HL-60 (cell line): ENCODE measurements at regions not wholly inside any gene's neighbourhood (a gene's known extent, or its start where the extent isn't known, plus 50 kb on each side); places are given as distances from the start of the nearest gene placed in this dataset.

Source experiments
- GABPA ChIP-seq: IDR thresholded peaks from 2 replicates; pipeline ENCODE4 v1.6.1; 2012; ENCODE audit warnings: low read depth
- POLR2AphosphoS5 ChIP-seq: IDR thresholded peaks from 2 replicates; pipeline ENCODE4 v1.6.1; 2012; ENCODE audit warnings: low read depth
- TF ChIP-seq, protein P1 (sequence below): IDR thresholded peaks from one replicate; pipeline ENCODE4 v1.5.1; 2011; ENCODE audit warnings: low read length, control low read depth, inconsistent platforms; ENCODE audit not compliant: insufficient read depth

DNA sequence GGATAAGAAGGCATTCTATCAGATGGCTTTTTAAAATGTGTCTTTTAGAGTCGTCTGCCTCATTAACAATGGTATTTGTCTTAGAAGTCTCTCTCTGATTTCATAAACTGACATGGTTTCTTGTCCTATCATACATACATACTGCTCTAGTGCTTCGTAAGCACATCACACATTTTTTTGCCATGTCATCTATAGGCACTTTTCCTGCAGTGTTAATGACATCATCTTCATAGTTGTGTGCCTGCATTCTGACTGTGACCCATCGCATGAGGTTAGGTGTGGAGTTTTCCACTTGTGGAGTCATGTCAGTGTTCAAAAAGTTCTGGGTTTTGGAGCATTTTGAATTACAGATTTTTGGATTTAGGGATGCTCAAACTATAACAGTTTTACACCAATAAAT lies 361.6 kb upstream of the SPOCK3 start:
- TF ChIP-seq, protein P1, sequence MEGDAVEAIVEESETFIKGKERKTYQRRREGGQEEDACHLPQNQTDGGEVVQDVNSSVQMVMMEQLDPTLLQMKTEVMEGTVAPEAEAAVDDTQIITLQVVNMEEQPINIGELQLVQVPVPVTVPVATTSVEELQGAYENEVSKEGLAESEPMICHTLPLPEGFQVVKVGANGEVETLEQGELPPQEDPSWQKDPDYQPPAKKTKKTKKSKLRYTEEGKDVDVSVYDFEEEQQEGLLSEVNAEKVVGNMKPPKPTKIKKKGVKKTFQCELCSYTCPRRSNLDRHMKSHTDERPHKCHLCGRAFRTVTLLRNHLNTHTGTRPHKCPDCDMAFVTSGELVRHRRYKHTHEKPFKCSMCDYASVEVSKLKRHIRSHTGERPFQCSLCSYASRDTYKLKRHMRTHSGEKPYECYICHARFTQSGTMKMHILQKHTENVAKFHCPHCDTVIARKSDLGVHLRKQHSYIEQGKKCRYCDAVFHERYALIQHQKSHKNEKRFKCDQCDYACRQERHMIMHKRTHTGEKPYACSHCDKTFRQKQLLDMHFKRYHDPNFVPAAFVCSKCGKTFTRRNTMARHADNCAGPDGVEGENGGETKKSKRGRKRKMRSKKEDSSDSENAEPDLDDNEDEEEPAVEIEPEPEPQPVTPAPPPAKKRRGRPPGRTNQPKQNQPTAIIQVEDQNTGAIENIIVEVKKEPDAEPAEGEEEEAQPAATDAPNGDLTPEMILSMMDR, result no peak
- TF ChIP-seq GABPA (no peak), POLR2AphosphoS5 (no peak)
